ENCODE measurements at regions not wholly inside any gene's neighbourhood (a gene's known extent, or its start where the extent isn't known, plus 50 kb on each side); places are given as distances from the start of the nearest gene placed in this dataset.

DNA sequence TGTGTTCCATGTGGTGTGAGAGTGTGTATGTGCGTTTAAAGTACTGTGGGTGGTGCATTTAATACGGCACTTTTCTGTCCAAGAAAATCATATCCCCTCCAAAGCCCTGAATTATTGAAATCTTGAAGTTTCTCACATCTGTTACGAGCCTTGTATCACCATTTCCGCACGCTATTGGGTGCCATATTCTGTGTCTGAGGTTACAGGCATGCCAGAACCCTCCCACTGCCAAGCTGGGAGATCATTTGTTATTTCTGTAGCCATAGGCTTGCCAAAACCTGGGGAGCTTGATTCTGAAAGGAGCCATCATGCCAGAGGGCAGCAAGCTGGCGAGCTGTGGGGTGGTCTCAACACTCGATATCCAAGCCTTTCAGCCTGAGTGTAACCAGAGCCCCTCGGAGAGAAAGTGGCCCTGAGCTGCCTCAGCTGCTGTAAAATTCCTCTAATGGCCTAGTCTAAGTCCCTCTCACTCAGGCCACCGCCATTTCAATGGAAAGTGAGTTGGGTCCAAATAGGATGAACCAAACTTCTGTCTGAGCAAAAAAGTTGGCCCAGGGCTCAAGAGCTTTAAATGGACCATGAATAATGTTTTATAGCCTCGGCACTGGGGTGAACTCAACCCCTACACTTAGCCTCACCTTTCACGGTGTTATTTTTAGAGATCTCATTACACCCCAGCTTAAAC is 298.4 kb upstream of the DUSP10 start:
- DNase-seq (ENCODE audit: low read depth): no peak

DNA sequence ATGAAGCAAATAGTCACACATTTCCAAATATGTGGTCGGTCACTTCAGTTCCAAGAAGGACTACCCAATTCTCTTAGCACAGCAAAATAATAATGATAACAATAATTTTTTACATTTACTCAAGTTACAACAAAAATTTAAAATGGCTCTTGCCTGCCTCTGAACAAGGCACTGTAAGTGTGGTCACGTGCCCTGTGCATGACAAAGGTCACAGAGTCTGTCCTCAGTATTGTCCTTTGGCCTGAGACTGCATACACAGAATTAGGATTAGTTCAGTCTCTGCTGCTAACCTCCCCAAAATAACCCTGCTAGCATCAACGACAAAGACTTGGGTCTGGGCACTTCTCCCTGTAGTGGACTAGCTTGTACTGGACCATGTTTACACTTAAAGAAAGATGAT is 297.1 kb upstream of the DUSP10 start:
- DNase-seq (ENCODE audit: low read depth): no peak

DNA sequence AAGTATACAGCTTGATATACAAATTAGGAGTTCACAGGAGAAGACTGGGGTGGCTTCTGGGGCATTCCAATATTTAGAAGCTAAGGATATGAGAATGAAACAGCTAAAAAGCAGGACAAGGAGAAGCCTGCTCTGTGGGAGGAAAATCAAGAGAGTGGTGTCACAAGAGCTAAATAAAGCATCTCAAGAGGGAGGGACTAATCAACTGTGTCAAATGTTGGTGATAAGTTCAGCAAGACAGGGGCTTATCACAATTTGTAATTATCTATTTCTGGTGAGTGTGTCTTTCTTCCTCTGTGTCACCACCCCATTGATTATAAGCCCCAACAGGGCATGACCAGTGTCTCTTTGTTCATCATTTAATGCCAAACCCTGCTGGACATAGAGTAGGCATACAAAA is 295.8 kb upstream of the DUSP10 start:
- DNase-seq (ENCODE audit: low read depth): no peak

DNA sequence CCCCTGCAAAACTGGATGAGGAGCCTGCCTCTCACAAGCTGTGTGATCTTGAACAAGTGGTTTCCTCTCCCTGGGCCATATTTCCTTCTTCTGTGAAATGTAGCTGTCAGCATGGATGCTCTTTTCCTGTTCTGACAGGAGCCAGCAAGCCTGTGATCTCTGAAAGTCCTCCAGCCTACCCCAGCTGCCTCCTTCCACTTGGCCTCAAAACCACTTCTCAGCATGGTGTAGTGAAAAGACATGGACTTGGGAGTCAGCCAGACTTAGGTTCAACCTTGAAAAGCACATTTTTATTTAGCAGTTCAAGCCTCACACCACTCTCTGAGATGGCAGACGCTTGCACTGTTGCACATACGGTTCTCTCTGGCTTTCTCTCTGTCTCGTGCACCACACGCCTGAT is 292.9 kb upstream of the DUSP10 start:
- no peak for DNase-seq (ENCODE audit: low read depth)

DNA sequence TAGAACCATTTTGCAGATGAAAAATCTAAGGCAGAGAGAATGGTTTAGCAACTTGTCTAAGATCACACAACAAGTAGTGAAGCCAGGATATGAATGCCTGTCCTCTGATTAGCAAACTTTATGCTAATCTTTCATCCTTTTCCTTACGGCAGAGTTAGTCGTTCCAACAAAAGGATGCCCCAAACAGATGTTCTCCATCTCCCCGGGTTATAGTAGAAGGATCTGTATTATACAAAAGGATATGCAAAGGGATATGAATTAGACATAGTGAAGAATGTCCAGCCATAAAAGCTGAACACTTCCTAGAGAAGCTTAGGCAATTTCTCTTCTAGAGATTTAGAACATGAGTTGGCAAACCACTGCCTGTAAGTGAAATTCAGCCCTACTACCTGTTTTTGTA is 291.6 kb upstream of the DUSP10 start:
- DNase-seq (ENCODE audit: low read depth): no peak

DNA sequence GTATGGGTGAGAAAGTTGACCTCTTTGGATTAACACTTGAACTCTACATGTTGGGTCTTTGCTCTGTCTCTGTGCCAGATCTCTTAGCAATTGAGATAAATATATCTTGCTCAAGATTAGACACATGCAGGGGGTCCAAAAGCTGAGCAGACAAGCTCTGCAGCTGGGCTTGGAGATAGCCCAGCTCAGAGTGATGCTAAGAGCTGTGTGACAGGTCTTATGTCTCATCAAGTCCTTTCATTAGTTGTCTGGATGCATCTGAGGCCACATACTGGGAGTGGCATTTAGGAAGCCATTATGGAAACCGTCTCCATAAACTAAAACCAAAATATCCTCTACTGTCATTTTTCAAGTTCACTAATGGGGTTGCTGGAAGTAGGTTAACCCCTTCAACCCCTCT is 289.4 kb upstream of the DUSP10 start:
- DNase-seq (ENCODE audit: low read depth): no peak

DNA sequence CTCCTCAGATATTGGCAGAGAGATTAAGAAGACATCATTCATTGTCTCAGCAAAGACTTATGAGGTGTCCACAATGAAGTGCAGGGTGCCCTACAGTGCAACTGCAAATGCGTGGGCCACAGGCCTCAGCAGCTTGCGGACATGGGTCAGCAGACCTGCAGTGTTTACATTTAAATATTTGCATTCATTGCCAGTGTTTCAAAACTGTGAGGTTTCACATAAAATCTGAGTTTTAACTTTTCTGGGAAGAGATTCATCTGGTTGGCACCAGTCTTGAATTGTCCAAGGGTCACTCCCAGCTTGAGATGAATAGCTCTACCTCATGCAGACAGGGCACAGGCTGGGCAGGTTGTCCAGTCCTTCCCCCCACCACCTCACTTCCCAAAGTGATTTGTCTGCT is 286.8 kb upstream of the DUSP10 start:
- no peak for DNase-seq (ENCODE audit: low read depth)

DNA sequence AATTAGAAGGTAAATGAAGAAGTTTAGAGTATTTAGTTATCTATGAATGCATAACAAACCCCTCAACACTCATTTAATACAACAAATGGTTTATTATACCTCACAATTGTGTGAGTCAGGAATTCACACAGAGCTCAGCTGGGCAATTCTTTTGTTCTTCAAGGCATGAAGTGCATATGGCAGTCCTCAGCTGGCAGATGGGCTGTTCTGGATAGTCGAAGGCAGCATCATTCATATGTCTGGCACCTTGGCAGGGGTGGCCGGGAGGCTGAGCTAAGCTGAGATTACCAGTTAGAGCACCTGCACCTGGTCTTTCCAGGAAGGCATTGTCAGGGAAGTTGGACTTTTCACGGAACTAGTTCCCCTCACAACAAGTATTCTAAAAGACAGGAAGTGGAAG is 286.2 kb upstream of the DUSP10 start:
- DNase-seq (ENCODE audit: low read depth): no peak

DNA sequence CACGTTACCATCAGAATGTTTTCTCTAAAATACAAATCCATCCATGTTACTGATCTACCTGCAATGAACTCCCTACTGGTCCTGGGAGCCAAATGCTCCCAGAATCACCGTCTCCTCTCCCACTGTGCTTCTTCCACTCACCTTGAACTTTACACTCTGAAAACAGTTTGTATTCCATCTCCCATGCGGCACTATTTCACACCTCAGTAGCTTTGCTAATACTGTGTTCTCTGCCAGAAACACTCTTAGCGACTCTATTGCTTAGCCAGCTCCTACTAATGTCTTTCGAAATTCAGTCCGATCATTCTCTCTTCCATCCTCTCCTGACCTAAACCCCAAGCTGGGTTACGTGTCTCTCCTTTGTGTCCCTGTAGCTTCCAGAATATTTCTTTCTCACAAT is 284.4 kb upstream of the DUSP10 start:
- no peak for DNase-seq (ENCODE audit: low read depth)

DNA sequence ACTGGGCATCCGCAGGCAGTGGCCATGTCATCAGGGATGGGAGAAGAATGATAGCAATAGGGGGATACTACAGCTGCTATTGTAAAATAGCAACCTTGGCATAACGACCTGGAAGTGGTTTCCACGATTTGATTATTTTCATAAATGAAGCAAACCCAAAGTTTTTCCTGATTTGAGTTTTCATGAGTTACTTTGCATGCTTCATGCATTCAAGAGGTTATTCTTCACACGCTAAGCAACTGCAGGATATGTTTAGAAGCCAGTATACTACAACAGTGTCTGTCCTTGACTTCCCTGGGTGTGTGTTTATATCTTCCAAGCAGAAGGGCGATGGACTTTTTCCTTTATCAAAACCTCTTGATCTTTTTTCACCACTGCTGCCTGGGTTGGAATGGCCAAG is 281.1 kb upstream of the DUSP10 start:
- no peak for DNase-seq (ENCODE audit: low read depth)

DNA sequence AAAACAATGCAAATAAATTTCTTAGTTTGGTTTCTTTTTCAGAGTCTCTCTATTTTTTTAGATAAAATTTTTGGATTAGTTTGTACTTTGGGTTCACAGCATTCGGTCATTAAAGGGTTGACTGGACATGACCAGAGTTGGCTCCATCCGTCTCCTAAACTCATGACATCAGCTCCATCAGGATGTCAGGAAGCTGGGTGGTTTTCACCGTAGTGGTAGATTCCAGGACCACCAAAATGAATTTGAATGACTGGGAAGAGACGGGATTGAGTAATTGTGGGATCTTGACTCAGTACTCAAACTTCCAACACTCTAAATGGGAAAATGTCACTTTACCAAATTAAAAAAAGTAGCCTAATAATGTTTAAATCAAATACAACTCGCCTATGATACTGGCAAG is 279.2 kb upstream of the DUSP10 start:
- peak; percentile 7 for DNase-seq (ENCODE audit: low read depth)

DNA sequence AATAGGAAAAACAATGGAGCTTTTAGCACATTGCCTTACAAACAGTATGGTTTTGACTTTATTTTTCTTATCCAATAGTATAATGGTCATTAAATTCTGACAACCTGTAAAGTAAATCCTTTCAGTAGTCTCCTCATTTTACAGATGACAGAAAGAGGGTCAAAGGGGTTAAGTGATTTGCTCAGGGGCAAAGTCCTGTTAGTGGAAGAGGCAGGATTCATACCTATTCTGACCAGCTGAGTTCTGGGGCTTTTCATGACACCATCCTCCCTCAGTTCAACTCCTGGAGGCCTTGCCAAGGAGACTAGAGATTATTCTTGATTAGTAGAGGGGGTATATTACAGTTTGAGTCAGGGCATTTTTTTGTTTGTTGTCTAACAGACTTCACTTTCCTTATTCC is 278.7 kb upstream of the DUSP10 start:
- no peak for DNase-seq (ENCODE audit: low read depth)

DNA sequence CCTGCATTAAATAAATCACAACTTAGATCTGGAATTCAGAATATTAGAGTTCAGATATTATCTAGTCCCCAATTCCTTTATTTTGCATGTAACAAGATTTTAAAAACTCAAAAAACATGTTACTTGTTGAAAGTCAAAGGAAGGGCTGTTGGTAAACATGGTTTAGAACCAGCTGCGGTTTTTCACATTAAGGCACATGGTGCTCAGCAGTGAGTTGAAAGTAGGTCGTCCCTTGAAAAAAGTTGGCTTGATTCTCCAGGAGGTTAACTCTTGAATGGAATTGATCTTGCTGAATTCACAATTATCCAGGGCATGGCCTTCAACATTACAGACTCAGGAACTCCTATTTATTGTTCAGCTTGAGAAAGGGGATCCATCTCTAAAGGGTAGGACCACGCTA is 277.1 kb upstream of the DUSP10 start:
- no peak for DNase-seq (ENCODE audit: low read depth)

DNA sequence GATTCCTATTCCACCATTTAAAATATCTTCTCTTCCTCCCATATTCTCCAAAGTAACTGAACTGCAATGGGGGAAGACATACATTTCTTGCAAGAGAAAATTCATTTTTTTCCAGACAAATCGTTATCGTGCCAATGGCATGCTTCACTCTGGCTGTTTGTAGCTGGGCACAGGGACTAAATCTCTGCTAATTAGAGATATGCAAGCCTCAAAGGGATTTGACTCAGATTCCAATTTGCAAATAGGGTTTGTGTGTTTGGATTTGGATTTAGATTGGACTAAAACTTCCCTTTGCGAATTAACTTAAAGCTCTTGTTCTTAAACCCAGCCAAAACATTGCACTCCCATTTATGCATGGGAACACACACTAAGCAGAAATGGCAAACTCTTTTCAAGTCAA is 276.2 kb upstream of the DUSP10 start:
- no peak for DNase-seq (ENCODE audit: low read depth)

DNA sequence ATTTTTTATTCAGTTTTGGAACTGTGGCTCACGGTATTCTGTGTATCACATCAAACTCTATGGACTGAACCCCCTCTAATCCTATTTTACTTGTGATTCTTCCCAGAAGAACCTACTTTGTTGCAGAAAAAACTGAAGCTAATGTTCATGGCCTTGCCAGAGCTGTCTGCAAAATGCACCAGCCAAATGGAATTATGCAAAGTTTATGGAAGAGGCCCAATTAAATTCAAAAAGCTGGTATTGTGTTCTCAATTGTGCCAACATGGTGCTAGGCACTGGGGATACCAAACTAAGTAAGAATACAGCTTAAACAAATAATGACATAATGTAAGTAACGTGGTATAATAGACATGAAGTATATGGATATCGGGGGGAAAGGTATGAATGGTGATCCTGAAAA is 273.8 kb upstream of the DUSP10 start:
- DNase-seq (ENCODE audit: low read depth): no peak

DNA sequence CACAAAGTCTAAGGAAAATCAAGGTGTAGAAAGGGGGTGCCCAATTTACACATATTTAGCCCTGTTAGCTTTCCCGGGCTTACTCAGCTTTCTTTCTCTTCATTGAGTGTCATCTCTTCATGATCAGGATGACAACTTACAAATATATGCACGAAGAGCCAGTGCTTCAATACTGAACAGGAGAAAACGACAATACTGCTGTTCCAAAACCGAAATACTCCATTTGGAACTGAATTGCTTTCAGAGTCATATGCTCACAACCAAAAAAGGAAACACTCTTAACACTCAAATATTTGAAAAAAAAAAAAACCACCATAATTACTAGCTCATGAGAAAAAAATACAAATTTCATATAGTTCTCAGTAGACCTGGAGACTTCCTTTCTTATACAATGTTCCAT is 272.1 kb upstream of the DUSP10 start:
- DNase-seq (ENCODE audit: low read depth): no peak

DNA sequence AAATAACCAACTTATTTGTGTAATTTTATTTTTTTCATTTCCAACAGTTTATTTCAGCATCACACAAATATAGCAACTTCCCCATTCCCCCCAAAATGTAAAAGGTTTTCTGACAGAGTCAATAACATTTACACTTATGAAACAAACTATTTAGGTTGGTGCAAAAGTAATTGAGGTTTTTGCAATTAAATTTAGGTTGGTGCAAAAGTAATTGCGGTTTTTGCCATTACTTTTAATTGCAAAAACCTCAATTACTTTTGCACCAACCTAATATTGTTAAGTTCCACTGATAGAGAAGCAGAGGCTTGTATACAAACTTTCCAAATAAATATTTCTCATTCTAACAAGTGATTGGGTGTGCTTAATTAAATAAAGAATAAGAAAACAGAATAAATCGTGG is 270.9 kb upstream of the DUSP10 start:
- no peak for DNase-seq (ENCODE audit: low read depth)

DNA sequence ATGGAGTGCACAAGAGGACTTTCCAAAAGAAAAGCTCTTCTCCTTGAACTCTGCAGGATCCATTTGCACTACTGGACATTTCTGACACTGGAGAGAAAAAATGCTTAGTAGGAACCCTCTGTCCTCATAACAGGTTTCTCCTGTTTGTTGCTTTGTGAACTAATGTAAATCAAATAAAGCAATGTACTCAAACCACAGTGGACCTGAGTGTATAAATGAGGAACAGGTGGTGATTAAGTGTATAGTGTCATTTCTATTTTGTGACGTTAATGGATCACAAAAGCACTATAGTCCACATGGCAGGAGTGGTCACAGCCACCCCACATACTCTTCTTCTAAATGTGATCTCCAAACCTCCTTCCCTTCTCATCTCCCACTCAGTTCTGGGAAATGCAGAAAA is 268.4 kb upstream of the DUSP10 start:
- DNase-seq (ENCODE audit: low read depth): no peak

DNA sequence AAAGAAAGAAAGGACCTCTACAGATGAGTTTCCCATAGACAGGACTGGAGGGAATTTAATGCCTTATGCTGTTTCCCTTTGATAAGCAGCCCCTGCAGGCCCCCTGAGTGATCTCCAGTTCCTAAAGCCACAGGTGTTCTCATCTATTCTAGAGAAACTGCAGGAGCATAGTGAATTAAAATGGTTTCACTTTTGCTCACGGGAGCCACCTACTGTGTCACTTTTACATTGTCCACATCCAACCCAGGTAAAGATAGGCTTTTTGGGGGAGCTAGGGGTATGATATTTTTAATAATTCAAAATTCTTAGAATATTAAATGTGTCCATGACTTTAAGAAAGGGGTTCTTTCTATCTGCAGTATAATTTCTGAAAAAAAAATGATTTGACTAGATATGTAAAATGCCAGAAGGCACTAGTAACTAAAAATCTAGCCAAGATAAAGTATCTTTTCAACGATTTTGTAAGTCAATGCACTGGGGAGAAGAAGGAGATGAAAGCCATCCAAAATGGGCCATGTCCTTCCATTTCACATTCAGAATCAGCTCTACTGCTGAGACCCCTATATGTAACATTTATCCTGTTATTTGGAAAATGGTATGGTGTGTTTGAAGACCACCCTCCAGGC is 267.3 kb upstream of the DUSP10 start:
- peak; percentile 17 for DNase-seq (ENCODE audit: low read depth)

DNA sequence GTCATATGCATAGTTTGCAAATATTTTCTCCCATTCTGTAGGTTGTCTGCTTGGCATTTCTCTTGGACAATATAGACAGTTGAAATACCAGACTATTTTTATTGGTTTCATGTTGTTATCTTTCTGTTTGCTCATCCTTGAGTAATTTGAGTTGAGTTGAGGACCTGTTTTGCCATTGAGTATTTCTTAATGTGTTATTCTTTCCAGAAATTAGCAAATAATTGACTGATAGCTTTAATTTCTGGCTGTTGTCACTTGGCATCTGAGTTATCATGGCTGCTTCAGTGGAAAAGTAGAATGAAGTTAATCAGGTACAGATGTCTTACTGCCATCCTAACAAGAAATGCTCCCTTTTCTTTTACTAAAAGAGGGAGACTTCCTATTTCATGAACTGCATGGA is 264.8 kb upstream of the DUSP10 start:
- no peak for DNase-seq (ENCODE audit: low read depth)

DNA sequence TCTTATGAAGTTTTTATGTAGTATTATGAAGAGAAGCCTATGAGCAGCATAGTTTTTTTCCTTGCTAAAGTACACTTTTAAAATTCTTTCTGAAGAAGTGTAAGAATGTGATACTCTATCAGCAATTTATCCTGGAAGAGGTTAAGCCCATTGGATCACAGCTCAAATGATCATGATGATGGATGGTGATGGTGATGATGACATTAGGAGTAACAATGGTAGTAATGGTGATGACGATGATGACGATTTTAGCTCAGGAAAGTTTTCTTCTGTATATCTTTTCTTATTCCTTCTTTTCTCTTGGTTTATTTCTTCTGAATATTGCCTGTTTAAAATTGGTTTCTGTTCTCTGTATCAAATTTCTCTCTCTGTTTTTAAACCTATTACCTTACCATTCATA is 262.9 kb upstream of the DUSP10 start:
- no peak for DNase-seq (ENCODE audit: low read depth)

DNA sequence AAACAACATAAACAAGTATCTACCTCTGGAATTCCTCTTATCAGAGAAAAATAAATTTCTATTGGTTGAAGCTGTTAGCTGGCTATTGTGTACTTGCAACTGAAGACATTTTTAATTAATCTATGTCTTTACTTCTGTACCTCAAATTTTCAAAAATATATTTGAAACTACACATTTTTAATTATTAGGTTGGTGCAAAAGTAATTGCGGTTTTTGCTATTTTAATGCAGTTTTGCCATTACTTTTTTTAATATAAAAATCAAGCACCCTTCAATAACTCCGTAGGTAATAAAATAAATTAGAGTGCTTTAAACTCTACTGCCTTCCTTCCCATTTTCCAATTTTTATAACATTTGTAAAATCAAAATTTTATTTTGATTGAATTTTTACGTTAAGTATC is 262.1 kb upstream of the DUSP10 start:
- no peak for DNase-seq (ENCODE audit: low read depth)

DNA sequence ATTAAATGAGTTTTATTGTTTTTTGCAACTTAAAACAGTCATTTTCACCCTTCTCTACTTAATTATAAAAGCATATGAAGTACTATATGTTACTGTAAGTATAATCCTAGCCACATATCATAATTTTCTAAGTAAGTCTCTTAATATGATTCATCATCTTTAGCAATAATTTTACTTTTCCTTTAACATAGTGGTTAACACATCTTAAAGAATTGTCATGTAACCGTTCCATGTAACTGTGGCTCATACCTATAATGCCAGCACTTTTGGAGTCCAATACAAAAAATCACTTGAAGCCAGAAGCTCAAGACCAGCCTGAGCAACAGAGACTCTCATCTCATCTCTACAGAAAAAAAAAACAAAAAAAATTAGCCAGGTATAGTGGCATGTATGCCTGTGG is 260.6 kb upstream of the DUSP10 start:
- no peak for DNase-seq (ENCODE audit: low read depth)

DNA sequence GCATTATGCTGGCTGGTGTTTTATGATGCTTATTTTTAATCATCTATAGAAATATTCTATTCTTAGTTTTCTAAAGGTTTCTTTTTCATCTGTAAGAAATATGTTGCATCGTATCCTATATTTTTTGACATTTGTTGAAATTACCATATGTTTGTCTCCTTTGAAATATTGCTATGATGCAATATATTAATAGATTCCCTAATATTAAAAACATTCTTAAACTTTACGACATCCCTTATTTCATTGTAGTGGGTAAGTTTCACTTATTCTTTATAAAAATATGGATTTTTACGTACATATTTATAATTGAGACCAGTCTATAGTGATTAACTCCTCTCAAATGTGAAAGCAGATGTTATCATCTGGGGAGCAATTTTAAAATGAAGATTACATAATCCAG is 258.2 kb upstream of the DUSP10 start:
- no peak for DNase-seq (ENCODE audit: low read depth)
